Left ventricle myocardium inferior (tissue), 1 donor: ENCODE measurements at regions not wholly inside any gene's neighbourhood (a gene's known extent, or its start where the extent isn't known, plus 50 kb on each side); places are given as distances from the start of the nearest gene placed in this dataset.

Experiments
- DNase-seq: peaks from one replicate; pipeline ENCODE4 v3.0.0-alpha.2; 2020
- H3K27ac ChIP-seq: fragments of 200-600 bp; replicated peaks from 2 replicates; pipeline ENCODE4 v1.8.0; 2021
- H3K27me3 ChIP-seq: fragments of 200-600 bp; 2 replicates; pipeline ENCODE4 v1.8.0; 2021; ENCODE audit warnings: low read depth
- H3K36me3 ChIP-seq: fragments of 200-600 bp; 2 replicates; pipeline ENCODE4 v1.8.0; 2021
- H3K4me1 ChIP-seq: fragments of 200-600 bp; 2 replicates; pipeline ENCODE4 v1.8.0; 2021
- H3K4me3 ChIP-seq: fragments of 200-600 bp; 2 replicates; pipeline ENCODE4 v1.8.0; 2021; ENCODE audit warnings: mild to moderate bottlenecking, moderate library complexity
- H3K9me3 ChIP-seq: fragments of 200-600 bp; replicated peaks from 2 replicates; pipeline ENCODE4 v1.8.0; 2021
- CTCF ChIP-seq: fragments of 200-600 bp; IDR thresholded peaks from 2 replicates; pipeline ENCODE4 v1.8.0; 2021; ENCODE audit warnings: antibody characterized with exemption, mild to moderate bottlenecking, borderline replicate concordance
- intact Hi-C: fragments of 100-400 bp; cut with micrococcal nuclease; formaldehyde crosslinking; loops from one replicate; pipeline ENCODE4 v1.11.0; 2022
- donor health status: DM: no; HTN: yes; CAD: no; lungs with severe emphysema.

- no peaks in the 10 kb centered on the region for H3K9me3 ChIP-seq
- no peak overlapping the region for H3K27ac ChIP-seq
- DNase-seq: no peak
- H3K4me3 ChIP-seq: no peak overlapping the region
- no peaks in the 10 kb centered on the region for H3K36me3 ChIP-seq
- no peaks in the 10 kb centered on the region for H3K27me3 ChIP-seq
- no peak for TF ChIP-seq CTCF
- intact Hi-C loops: no loop called here
- H3K4me1 ChIP-seq: no peaks in the 10 kb centered on the region
Measured at GRCh38 chr1:55463814-55464475, 248.8 kb upstream of the USP24 start.

GRCh38 chr1:55457874-55458273, 242.7 kb upstream of the USP24 start:
- H3K36me3 ChIP-seq: no peaks in the 10 kb centered on the region
- H3K27ac ChIP-seq: no peak overlapping the region
- intact Hi-C loops: no loop called here
- no peak for DNase-seq
- no peaks in the 10 kb centered on the region for H3K27me3 ChIP-seq
- no peak for TF ChIP-seq CTCF
- H3K9me3 ChIP-seq: peaks cover 26% of the 10 kb centered on the region
- H3K4me3 ChIP-seq: no peak overlapping the region
- no peaks in the 10 kb centered on the region for H3K4me1 ChIP-seq

GRCh38 chr1:55456971-55457370, 241.8 kb upstream of the USP24 start:
- TF ChIP-seq CTCF: no peak
- H3K36me3 ChIP-seq: no peaks in the 10 kb centered on the region
- intact Hi-C loops: no loop called here
- no peak overlapping the region for H3K27ac ChIP-seq
- no peak for DNase-seq
- H3K4me3 ChIP-seq: no peak overlapping the region
- H3K27me3 ChIP-seq: no peaks in the 10 kb centered on the region
- peaks cover 26% of the 10 kb centered on the region for H3K9me3 ChIP-seq
- H3K4me1 ChIP-seq: no peaks in the 10 kb centered on the region

GRCh38 chr1:55448261-55448660, 233.1 kb upstream of the USP24 start:
- no peaks in the 10 kb centered on the region for H3K36me3 ChIP-seq
- peaks cover 11% of the 10 kb centered on the region for H3K9me3 ChIP-seq
- intact Hi-C loops: no loop called here
- no peaks in the 10 kb centered on the region for H3K4me1 ChIP-seq
- no peaks in the 10 kb centered on the region for H3K27me3 ChIP-seq
- no peak overlapping the region for H3K27ac ChIP-seq
- TF ChIP-seq CTCF: no peak
- DNase-seq: no peak
- no peak overlapping the region for H3K4me3 ChIP-seq

GRCh38 chr1:55447488-55447887, 232.3 kb upstream of the USP24 start:
- intact Hi-C loops: no loop called here
- Histone ChIP-seq H3K4me1 (no peaks in the 10 kb centered on the region), H3K36me3 (no peaks in the 10 kb centered on the region), H3K9me3 (peaks cover 11% of the 10 kb centered on the region), H3K27ac (no peak overlapping the region), H3K4me3 (no peak overlapping the region), H3K27me3 (no peaks in the 10 kb centered on the region)
- TF ChIP-seq CTCF: no peak
- no peak for DNase-seq
